Islet of Langerhans (tissue), 1 donor: ENCODE measurements at regions not wholly inside any gene's neighbourhood (a gene's known extent, or its start where the extent isn't known, plus 50 kb on each side); places are given as distances from the start of the nearest gene placed in this dataset.

Experiments used
- FAIRE-seq: peaks from one replicate; lab custom pipeline; 2011; peaks lifted over from hg19 to GRCh38; lab: Jason Lieb, UNC

DNA sequence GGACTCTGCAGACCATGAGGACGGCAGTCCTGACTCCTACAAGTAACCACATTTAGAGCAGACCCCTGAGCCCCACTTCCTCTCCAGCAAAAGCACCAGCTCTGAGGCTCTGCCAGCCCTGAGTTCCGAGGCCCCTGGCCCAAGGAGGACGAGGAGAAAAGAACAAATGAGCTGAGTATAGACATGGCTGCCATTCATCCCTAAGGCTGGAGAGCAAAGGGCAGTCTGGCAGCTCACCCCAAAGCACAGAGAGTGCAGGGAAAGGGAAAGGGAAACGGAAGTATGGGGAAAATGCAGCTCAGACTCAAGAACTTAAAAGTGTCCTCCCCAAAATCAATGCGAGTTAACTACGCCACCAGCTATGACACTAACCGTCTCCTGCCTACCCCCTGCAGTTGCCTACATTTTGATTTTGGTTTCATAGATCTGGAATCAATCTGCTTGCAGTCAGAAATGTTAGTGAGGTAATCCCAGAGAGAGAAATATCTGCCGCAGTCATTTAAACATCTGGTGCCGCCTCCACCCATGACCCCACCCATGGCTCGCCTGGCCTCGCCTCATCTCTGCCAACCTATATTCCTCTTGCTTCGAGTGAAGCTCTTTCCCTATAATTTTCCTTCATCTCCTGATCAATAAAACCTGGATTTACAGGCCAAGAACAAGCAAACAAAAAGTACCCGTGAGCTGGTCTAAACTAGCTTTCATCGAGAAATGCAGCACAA is 49.6 kb upstream of the AFDN start:
- no peak for FAIRE-seq
